ENCODE measurements at regions not wholly inside any gene's neighbourhood (a gene's known extent, or its start where the extent isn't known, plus 50 kb on each side); places are given as distances from the start of the nearest gene placed in this dataset.

GRCh38 chr3:80331494-80332170, 563.8 kb upstream of the ROBO1 start:
- TF ChIP-seq EZH2 (IDR thresholded peaks at IDR 0.05; ENCODE audit: insufficient read depth, poor library complexity, severe bottlenecking) (no peak), EZH2phosphoT487 (IDR thresholded peaks at IDR 0.05; ENCODE audit: insufficient read depth, low read depth) (no peak)
